Colonic mucosa (tissue), 4 donors: ENCODE measurements at regions not wholly inside any gene's neighbourhood (a gene's known extent, or its start where the extent isn't known, plus 50 kb on each side); places are given as distances from the start of the nearest gene placed in this dataset.
A peak's percentile ranks its signal among the peaks of the same experiment; 100 is the strongest.
"Not testable (repeated sequence)": the region's sequence is repeated elsewhere in the genome, so short reads cannot be mapped to it uniquely, and the experiment has no call there.

Experiments
- DNase-seq: peaks from one replicate; pipeline ENCODE4 v3.0.0-alpha.2; 2020
- H3K27ac ChIP-seq: fragments of 200-600 bp; one replicate; pipeline ENCODE4 v1.8.0; 2021
- H3K27me3 ChIP-seq: fragments of 200-600 bp; one replicate; pipeline ENCODE4 v1.8.0; 2021
- H3K36me3 ChIP-seq: fragments of 200-600 bp; one replicate; pipeline ENCODE4 v1.8.0; 2021
- H3K4me1 ChIP-seq: fragments of 200-600 bp; one replicate; pipeline ENCODE4 v1.8.0; 2021; ENCODE audit warnings: mild to moderate bottlenecking
- H3K4me3 ChIP-seq: fragments of 200-600 bp; one replicate; pipeline ENCODE4 v1.8.0; 2021
- H3K9ac ChIP-seq, 2 donors: one replicate each; pipeline ENCODE4 v1.7.0; 2013; ENCODE audit warnings: control low read depth in 2 of 2, low read depth in 2 of 2, low read length in 2 of 2
- H3K9me3 ChIP-seq: fragments of 200-600 bp; one replicate; pipeline ENCODE4 v1.8.0; 2021
- intact Hi-C: fragments of 100-400 bp; cut with DNase I; formaldehyde crosslinking; loops from one replicate; pipeline ENCODE4 v1.14.1; 2022
- TF ChIP-seq, protein P1 (sequence below): fragments of 200-600 bp; IDR thresholded peaks from one replicate; pipeline ENCODE4 v1.8.0; 2022; ENCODE audit warnings: antibody characterized with exemption, mild to moderate bottlenecking
- donor health status: healthy.
- donor health status: DM: no; HTN: no; CAD: no.
- donor health status: DM: no; HTN: no; CAD: no.

DNA sequence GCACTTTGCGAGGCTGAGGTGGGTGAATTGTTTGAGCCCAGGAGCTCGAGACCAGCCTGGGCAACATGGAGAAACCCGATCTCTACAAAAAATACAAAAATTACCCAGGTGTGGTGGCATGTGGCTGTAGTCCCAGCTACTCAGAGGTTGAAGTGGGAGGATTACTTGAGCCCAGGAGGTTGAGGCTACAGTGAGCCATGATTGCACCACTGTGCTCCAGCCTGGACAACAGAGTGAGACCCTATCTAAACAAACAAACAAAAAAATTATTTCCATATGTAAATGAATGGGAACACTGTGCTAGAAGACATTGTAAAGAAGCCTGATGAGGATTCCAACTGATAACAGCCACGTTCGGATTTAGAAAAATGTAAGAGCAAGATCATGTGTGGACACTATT is 154.2 kb downstream of the ZFP64 start:
- no peak overlapping the region for H3K27ac ChIP-seq
- no peaks in the 10 kb centered on the region for H3K36me3 ChIP-seq
- DNase-seq: no peak
- no peak overlapping the region for H3K4me3 ChIP-seq
- TF ChIP-seq, protein P1, sequence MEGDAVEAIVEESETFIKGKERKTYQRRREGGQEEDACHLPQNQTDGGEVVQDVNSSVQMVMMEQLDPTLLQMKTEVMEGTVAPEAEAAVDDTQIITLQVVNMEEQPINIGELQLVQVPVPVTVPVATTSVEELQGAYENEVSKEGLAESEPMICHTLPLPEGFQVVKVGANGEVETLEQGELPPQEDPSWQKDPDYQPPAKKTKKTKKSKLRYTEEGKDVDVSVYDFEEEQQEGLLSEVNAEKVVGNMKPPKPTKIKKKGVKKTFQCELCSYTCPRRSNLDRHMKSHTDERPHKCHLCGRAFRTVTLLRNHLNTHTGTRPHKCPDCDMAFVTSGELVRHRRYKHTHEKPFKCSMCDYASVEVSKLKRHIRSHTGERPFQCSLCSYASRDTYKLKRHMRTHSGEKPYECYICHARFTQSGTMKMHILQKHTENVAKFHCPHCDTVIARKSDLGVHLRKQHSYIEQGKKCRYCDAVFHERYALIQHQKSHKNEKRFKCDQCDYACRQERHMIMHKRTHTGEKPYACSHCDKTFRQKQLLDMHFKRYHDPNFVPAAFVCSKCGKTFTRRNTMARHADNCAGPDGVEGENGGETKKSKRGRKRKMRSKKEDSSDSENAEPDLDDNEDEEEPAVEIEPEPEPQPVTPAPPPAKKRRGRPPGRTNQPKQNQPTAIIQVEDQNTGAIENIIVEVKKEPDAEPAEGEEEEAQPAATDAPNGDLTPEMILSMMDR: no peak
- no peak overlapping the region for H3K9ac ChIP-seq
- H3K27me3 ChIP-seq: no peaks in the 10 kb centered on the region
- intact Hi-C loops: no loop called here
- no peaks in the 10 kb centered on the region for H3K9me3 ChIP-seq
- no peaks in the 10 kb centered on the region for H3K4me1 ChIP-seq

DNA sequence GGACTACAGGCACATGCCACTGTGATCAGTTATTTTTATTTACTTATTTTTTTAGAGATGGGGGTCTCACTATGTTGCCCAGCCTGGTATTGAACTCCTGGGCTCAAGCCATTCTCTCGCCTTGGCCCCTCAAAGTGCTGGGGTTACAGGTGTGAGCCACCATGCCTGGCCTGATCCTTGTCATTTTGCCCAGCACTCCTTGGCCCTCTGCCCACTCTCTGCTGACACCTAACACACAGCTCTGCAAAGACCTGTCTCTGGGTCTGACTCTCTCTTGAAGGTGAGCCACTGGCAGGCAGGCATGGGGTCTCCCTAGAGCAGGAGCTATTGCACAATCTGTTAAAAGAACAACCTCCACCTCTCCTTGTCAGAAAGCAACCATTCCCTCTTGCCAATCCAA is 155.6 kb downstream of the ZFP64 start:
- Histone ChIP-seq H3K27me3 (no peaks in the 10 kb centered on the region), H3K36me3 (no peaks in the 10 kb centered on the region), H3K4me3 (no peak overlapping the region), H3K9me3 (no peaks in the 10 kb centered on the region), H3K9ac (no peak overlapping the region), H3K4me1 (peaks cover 4% of the 10 kb centered on the region), H3K27ac (no peak overlapping the region)
- TF ChIP-seq, protein P1: no peak
- no peak for DNase-seq
- intact Hi-C loops: no loop called here

DNA sequence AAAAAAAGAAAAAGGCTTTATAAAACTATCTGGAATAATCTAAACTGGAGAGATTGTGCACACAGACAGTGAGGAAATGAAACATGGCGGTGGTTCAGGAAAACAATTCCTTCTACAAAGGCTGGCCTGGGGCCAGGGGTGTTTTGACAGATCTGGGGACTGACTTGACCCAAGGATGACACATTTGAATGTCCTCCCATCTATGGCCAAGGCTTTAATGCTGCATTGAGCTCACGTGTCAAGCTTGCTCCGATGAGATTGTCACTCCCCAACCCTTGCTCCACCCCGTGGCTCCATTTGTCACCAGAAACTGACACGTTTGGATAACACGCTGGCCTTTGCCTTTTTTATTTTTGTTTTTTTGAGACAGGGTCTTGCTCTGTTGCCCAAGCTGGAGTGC is 156.1 kb downstream of the ZFP64 start:
- intact Hi-C loops: no loop called here
- no peak for DNase-seq
- Histone ChIP-seq H3K27me3 (no peaks in the 10 kb centered on the region), H3K4me3 (no peak overlapping the region), H3K9ac (no peak overlapping the region), H3K27ac (no peak overlapping the region), H3K4me1 (peaks cover 4% of the 10 kb centered on the region), H3K36me3 (no peaks in the 10 kb centered on the region), H3K9me3 (no peaks in the 10 kb centered on the region)
- TF ChIP-seq, protein P1: no peak

DNA sequence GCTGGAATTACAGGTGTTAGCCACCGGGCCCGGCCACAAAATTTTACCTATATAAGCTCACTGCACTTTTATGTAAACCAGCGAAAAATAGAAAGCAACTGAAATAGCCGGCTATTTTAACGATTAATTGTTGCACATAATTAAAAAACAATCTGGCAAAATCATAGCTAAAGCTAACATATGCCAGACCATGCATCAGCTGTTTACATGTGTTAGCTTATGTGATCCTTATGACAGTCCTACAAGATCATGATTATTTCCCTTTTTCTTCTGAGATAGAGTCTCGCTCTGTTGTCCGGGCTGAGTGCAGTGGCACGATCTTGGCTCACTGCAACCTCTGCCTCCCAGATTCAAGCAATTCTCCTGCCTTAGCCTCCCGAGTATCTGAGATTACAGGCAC is 157.0 kb downstream of the ZFP64 start:
- TF ChIP-seq, protein P1: no peak
- H3K4me1 ChIP-seq: peaks cover 4% of the 10 kb centered on the region
- no peak for DNase-seq
- H3K27me3 ChIP-seq: no peaks in the 10 kb centered on the region
- no peak overlapping the region for H3K27ac ChIP-seq
- no peaks in the 10 kb centered on the region for H3K9me3 ChIP-seq
- no peaks in the 10 kb centered on the region for H3K36me3 ChIP-seq
- no peak overlapping the region for H3K4me3 ChIP-seq
- intact Hi-C loops: no loop called here
- no peak overlapping the region for H3K9ac ChIP-seq

DNA sequence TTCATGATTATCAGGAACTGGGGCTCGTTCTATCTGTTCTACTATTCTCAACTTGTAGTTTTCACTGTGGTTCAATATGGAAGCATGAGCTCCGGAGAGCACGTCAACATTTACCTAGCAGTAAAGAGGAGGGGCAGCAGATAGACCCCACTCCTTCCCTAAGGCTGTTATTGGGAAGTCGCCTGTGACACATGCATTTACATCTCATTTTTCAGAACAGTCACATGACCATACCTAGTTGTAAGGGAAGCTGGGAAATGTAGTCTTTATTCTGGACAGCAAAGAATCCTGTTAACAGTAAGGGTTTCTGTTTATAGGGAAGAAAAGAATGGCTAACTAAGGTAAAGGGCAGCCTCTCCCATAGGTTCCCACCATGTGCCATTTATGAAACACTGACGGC is 158.3 kb downstream of the ZFP64 start:
- TF ChIP-seq, protein P1: no peak
- intact Hi-C loops: no loop called here
- H3K9ac ChIP-seq: no peak overlapping the region
- H3K27ac ChIP-seq: no peak overlapping the region
- no peaks in the 10 kb centered on the region for H3K36me3 ChIP-seq
- no peak for DNase-seq
- no peak overlapping the region for H3K4me3 ChIP-seq
- H3K4me1 ChIP-seq: peaks cover 4% of the 10 kb centered on the region
- H3K9me3 ChIP-seq: no peaks in the 10 kb centered on the region
- no peaks in the 10 kb centered on the region for H3K27me3 ChIP-seq

DNA sequence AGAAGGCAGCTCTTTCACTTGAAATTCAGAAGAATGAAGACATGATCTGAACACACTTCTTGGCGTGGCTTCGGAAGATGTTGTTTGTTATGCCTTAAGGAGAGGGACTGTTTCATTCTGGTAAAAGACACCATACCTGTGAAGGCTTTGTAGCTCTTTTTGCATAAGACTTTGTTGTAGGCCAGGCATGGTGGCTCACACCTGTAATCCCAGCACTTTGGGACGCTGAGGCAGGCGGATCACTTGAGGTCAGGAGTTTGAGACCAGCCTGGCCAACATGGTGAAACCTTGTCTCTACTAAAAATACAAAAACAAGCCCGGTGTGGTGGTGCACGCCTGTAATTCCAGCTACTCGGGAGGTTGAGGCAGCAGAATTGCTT is 159.3 kb downstream of the ZFP64 start:
- H3K27me3 ChIP-seq, intact Hi-C loops, H3K4me3 ChIP-seq, H3K9me3 ChIP-seq, H3K36me3 ChIP-seq, DNase-seq, H3K4me1 ChIP-seq: not testable (repeated sequence)
- Histone ChIP-seq H3K27ac (peak overlapping the region; percentile 39), H3K9ac (peak overlapping the region in 1 of 2 donors; percentile 38)
